ENCODE measurements at regions not wholly inside any gene's neighbourhood (a gene's known extent, or its start where the extent isn't known, plus 50 kb on each side); places are given as distances from the start of the nearest gene placed in this dataset.

DNA sequence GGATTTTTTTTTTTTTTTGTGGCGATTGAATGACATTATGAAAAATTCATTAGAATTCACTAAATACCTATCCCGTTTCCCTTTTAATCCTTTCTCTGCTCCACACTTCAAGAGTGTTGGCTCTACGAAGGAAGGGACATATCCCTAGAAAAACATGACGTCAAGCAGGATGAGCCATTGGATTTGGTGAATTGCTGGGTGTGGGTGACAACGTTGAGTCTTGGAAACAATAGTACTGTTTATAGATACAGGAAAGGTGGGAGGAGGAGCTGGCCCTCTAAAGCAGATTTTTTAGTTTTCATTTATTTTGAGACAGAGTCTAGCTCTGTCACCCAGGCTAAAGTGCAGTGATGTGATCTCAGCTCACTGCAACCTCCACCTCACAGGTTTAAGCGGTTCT lies 167.6 kb upstream of the FAM20A start:
- TF ChIP-seq, protein P1, sequence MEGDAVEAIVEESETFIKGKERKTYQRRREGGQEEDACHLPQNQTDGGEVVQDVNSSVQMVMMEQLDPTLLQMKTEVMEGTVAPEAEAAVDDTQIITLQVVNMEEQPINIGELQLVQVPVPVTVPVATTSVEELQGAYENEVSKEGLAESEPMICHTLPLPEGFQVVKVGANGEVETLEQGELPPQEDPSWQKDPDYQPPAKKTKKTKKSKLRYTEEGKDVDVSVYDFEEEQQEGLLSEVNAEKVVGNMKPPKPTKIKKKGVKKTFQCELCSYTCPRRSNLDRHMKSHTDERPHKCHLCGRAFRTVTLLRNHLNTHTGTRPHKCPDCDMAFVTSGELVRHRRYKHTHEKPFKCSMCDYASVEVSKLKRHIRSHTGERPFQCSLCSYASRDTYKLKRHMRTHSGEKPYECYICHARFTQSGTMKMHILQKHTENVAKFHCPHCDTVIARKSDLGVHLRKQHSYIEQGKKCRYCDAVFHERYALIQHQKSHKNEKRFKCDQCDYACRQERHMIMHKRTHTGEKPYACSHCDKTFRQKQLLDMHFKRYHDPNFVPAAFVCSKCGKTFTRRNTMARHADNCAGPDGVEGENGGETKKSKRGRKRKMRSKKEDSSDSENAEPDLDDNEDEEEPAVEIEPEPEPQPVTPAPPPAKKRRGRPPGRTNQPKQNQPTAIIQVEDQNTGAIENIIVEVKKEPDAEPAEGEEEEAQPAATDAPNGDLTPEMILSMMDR (IDR thresholded peaks at IDR 0.05) = no peak
- TF ChIP-seq POLR2A (IDR thresholded peaks at IDR 0.05) = no peak

All from lower leg skin (tissue), 3 donors.